ENCODE measurements at regions not wholly inside any gene's neighbourhood (a gene's known extent, or its start where the extent isn't known, plus 50 kb on each side); places are given as distances from the start of the nearest gene placed in this dataset.

- Histone ChIP-seq H3K9me3 (ENCODE audit: insufficient read depth, low read depth, low read length) (no peaks in the 10 kb centered on the region), H3K4me3 (ENCODE audit: low read length) (no peak overlapping the region), H3K9ac (ENCODE audit: low read depth, low read length) (no peak overlapping the region), H3K27ac (ENCODE audit: low read depth, low read length) (no peak overlapping the region), H3K36me3 (ENCODE audit: insufficient read depth, low read length) (no peaks in the 10 kb centered on the region), H3K27me3 (ENCODE audit: insufficient read depth, low read length) (no peaks in the 10 kb centered on the region), H3K4me1 (ENCODE audit: insufficient read depth, low read length) (peaks cover 30% of the 10 kb centered on the region)
- WGBS: 95% methylated on average over 3 of the region's 3 CpGs
Measured at GRCh38 chr7:130937830-130938229, 203.8 kb upstream of the KLF14 start.

DNA sequence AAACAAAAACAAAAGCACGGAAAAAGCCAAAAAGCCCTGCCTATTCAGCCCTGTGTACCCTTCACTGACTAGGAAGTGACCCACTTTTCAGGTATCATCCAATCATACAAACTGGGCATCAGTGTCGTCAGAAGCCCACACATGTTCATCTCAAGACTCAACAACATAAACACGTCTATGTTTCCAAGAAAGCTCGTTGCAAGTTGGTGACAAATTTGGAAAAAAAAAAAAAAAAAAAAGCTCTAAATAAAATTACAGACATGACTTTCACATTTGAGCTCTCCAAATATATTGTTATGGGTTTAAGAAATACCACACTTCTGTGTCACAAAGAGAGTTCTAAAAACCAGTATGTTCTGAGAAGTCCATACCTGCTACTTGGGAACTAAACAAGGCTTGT lies 204.7 kb upstream of the KLF14 start:
- 74% methylated on average over 4 of the region's 4 CpGs for WGBS
- Histone ChIP-seq H3K4me1 (ENCODE audit: insufficient read depth, low read length) (peaks cover 38% of the 10 kb centered on the region), H3K4me3 (ENCODE audit: low read length) (no peak overlapping the region), H3K9ac (ENCODE audit: low read depth, low read length) (no peak overlapping the region), H3K27ac (ENCODE audit: low read depth, low read length) (no peak overlapping the region), H3K27me3 (ENCODE audit: insufficient read depth, low read length) (no peaks in the 10 kb centered on the region), H3K9me3 (ENCODE audit: insufficient read depth, low read depth, low read length) (no peaks in the 10 kb centered on the region), H3K36me3 (ENCODE audit: insufficient read depth, low read length) (no peaks in the 10 kb centered on the region)

DNA sequence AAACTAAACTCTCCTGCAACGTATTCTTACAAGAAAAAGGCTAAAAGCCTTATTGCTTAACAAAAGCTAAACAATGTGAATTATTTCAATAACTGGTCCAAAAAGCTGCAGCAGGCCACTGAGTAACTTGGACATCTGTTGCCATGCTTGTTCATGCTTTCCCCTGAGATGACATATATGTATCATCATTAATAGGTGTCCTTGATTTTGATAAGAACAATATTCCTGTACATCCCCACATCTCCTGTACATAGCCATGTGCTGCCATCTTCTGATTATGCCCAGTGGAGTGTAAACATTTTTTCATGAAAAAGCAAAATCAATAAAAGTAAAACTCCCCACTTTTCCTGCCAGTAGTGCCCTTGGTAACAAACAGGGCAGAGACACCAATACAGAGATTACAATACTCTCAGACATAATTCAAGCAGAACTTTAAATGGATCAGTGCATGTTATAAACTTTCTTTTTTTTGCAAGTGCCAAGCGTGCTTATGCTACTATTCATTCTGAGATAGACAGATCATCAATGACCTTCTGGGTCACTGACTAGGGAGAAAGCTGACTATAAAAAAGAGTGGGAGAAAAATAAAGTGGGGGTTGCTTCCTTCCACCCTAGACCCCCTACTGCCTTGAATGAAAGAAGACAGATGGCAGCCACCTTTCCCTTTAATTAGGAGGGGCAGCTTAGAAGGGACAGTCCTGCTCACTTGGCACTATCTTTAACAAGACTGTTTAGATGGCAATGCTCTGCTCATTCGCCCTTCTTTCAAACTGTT lies 205.5 kb upstream of the KLF14 start:
- Histone ChIP-seq H3K36me3 (ENCODE audit: insufficient read depth, low read length) (no peaks in the 10 kb centered on the region), H3K27ac (ENCODE audit: low read depth, low read length) (no peak overlapping the region), H3K4me3 (ENCODE audit: low read length) (no peak overlapping the region), H3K9ac (ENCODE audit: low read depth, low read length) (no peak overlapping the region), H3K4me1 (ENCODE audit: insufficient read depth, low read length) (peaks cover 38% of the 10 kb centered on the region), H3K9me3 (ENCODE audit: insufficient read depth, low read depth, low read length) (no peaks in the 10 kb centered on the region), H3K27me3 (ENCODE audit: insufficient read depth, low read length) (no peaks in the 10 kb centered on the region)
- 81% methylated on average over 3 of the region's 3 CpGs for WGBS

DNA sequence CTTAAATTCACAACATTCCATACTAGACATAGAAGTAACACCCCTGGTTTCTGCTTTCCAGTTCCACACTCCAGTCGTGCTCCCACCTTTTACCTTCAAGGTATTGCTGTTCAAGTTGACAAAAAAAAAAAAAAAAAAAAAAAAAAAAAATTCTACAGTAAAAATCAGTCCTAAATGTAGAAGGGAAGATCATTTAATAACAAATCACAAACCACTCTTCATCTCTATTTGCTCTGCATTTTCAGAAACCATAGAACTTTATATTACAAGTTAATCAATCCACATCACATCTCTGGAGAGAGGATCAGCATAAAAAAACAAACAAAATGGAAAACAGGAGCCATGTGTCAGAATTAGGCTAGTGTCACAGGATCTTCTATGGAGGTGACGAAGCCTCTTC lies 206.3 kb upstream of the KLF14 start:
- no peaks in the 10 kb centered on the region for H3K36me3 ChIP-seq (ENCODE audit: insufficient read depth, low read length)

GRCh38 chr7:130940907-130941306 lies 206.9 kb upstream of the KLF14 start:
- 78% methylated on average over 6 of the region's 7 CpGs for WGBS
- H3K4me3 ChIP-seq (ENCODE audit: low read length): no peak overlapping the region
- H3K36me3 ChIP-seq (ENCODE audit: insufficient read depth, low read length): no peaks in the 10 kb centered on the region
- no peak overlapping the region for H3K9ac ChIP-seq (ENCODE audit: low read depth, low read length)
- H3K27me3 ChIP-seq (ENCODE audit: insufficient read depth, low read length): no peaks in the 10 kb centered on the region
- peaks cover 38% of the 10 kb centered on the region for H3K4me1 ChIP-seq (ENCODE audit: insufficient read depth, low read length)
- H3K9me3 ChIP-seq (ENCODE audit: insufficient read depth, low read depth, low read length): no peaks in the 10 kb centered on the region
- no peak overlapping the region for H3K27ac ChIP-seq (ENCODE audit: low read depth, low read length)

More for the DNA sequence above, 206.3 kb upstream of the KLF14 start:
- H3K27ac ChIP-seq (ENCODE audit: low read depth, low read length): no peak overlapping the region
- H3K4me1 ChIP-seq (ENCODE audit: insufficient read depth, low read length): peaks cover 38% of the 10 kb centered on the region
- WGBS: 75% methylated on average over 2 of the region's 2 CpGs
- no peaks in the 10 kb centered on the region for H3K9me3 ChIP-seq (ENCODE audit: insufficient read depth, low read depth, low read length)
- no peak overlapping the region for H3K4me3 ChIP-seq (ENCODE audit: low read length)
- H3K9ac ChIP-seq (ENCODE audit: low read depth, low read length): no peak overlapping the region
- H3K27me3 ChIP-seq (ENCODE audit: insufficient read depth, low read length): no peaks in the 10 kb centered on the region

DNA sequence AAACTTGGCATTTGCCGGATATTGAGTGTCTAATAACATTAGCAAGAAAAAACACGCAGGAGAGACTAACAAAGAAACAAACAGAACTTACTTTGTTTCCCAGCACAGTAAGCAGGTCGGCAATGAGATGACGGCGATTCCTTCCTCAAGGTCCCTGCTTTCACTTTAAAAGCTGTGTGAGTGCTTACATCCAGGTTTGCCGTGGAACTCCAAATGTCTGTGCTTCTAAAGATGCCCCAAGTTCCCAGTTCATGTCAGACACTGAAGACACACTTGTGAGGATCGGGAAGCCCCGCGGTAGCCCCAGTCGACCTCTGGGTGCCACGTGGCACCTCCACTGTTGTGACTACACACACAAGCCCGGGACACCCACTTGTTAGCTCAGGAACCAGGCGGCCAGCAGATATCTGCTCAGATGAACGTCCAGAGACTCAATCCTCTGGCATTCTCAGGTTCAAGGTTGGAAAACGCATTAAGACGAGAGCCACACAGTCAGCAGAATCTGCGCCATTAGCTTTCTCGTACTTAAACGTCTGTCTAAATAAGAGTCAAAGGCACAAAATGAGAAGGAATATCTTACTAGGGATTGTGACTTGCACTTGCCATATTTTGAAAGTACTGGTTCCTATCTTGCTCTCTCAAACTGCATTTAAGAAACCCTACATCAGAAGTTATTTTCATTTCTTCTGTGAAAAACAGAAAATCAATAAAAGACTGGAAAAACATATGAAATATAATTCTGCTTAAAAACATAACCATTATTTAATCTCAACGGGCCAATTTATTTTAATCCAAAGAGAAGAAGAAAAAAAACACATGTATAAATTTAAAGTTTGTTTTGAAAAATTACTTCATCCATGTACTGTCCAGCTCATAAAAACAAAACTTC lies 207.6 kb upstream of the KLF14 start:
- H3K9ac ChIP-seq (ENCODE audit: low read depth, low read length): no peak overlapping the region
- no peak overlapping the region for H3K4me3 ChIP-seq (ENCODE audit: low read length)
- H3K36me3 ChIP-seq (ENCODE audit: insufficient read depth, low read length): no peaks in the 10 kb centered on the region
- H3K9me3 ChIP-seq (ENCODE audit: insufficient read depth, low read depth, low read length): no peaks in the 10 kb centered on the region
- H3K4me1 ChIP-seq (ENCODE audit: insufficient read depth, low read length): peaks cover 38% of the 10 kb centered on the region
- H3K27ac ChIP-seq (ENCODE audit: low read depth, low read length): no peak overlapping the region
- 90% methylated on average over 19 of the region's 20 CpGs for WGBS
- H3K27me3 ChIP-seq (ENCODE audit: insufficient read depth, low read length): no peaks in the 10 kb centered on the region

DNA sequence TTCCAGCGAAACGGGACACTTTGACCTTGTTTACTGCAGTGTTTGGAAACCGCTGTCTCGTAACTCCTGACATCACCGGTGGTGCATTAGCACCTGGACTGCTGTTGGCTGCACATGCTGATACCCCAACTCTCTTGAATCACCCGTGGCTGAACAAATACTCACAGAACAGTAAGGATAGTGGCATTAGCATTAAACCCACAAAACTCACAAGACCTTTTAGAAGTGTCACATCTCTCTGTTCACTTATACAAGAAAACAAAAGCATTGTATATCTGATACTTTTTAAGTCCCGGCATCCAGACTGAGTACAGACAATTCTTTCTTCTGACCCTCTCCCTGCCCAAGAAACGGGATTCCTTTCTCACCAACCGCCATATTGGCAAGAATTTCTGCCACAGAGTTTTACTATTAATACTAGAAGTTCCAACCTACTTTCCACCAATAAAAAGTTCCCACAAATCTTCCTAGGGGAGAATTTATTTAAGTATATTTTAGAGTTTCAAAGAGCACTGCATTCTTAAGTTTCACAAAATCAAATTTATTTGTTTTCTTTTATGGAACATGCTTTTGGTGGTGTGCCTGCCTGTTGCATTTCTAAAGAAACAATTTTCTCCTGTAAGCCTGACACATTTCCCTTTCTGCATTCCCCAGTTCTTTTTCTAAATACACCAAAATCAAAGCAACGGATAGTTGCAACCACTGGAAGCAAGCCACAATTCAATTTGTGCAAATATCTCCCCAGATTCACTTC lies 208.4 kb upstream of the KLF14 start:
- no peaks in the 10 kb centered on the region for H3K9me3 ChIP-seq (ENCODE audit: insufficient read depth, low read depth, low read length)
- no peaks in the 10 kb centered on the region for H3K27me3 ChIP-seq (ENCODE audit: insufficient read depth, low read length)
- no peak overlapping the region for H3K9ac ChIP-seq (ENCODE audit: low read depth, low read length)
- H3K4me3 ChIP-seq (ENCODE audit: low read length): no peak overlapping the region
- H3K36me3 ChIP-seq (ENCODE audit: insufficient read depth, low read length): no peaks in the 10 kb centered on the region
- H3K27ac ChIP-seq (ENCODE audit: low read depth, low read length): no peak overlapping the region
- 91% methylated on average over 10 of the region's 10 CpGs for WGBS
- peaks cover 38% of the 10 kb centered on the region for H3K4me1 ChIP-seq (ENCODE audit: insufficient read depth, low read length)

- Histone ChIP-seq H3K4me1 (ENCODE audit: insufficient read depth, low read length) (peaks cover 38% of the 10 kb centered on the region), H3K27me3 (ENCODE audit: insufficient read depth, low read length) (no peaks in the 10 kb centered on the region), H3K36me3 (ENCODE audit: insufficient read depth, low read length) (no peaks in the 10 kb centered on the region), H3K4me3 (ENCODE audit: low read length) (no peak overlapping the region), H3K27ac (ENCODE audit: low read depth, low read length) (no peak overlapping the region), H3K9ac (ENCODE audit: low read depth, low read length) (no peak overlapping the region), H3K9me3 (ENCODE audit: insufficient read depth, low read depth, low read length) (no peaks in the 10 kb centered on the region)
- 84% methylated on average over 6 of the region's 9 CpGs for WGBS
Measured at GRCh38 chr7:130943336-130943901, 209.4 kb upstream of the KLF14 start.

- no peaks in the 10 kb centered on the region for H3K27me3 ChIP-seq (ENCODE audit: insufficient read depth, low read length)
- H3K9me3 ChIP-seq (ENCODE audit: insufficient read depth, low read depth, low read length): no peaks in the 10 kb centered on the region
- H3K4me1 ChIP-seq (ENCODE audit: insufficient read depth, low read length): peaks cover 37% of the 10 kb centered on the region
- H3K9ac ChIP-seq (ENCODE audit: low read depth, low read length): no peak overlapping the region
- WGBS: 100% methylated on average over 1 of the region's 3 CpGs
- H3K4me3 ChIP-seq (ENCODE audit: low read length): no peak overlapping the region
- H3K27ac ChIP-seq (ENCODE audit: low read depth, low read length): no peak overlapping the region
- H3K36me3 ChIP-seq (ENCODE audit: insufficient read depth, low read length): no peaks in the 10 kb centered on the region
Measured at GRCh38 chr7:130943981-130944380, 210.0 kb upstream of the KLF14 start.

GRCh38 chr7:130944997-130945396 lies 211.0 kb upstream of the KLF14 start:
- no peak overlapping the region for H3K27ac ChIP-seq (ENCODE audit: low read depth, low read length)
- H3K27me3 ChIP-seq (ENCODE audit: insufficient read depth, low read length): no peaks in the 10 kb centered on the region
- no peaks in the 10 kb centered on the region for H3K36me3 ChIP-seq (ENCODE audit: insufficient read depth, low read length)
- peaks cover 27% of the 10 kb centered on the region for H3K4me1 ChIP-seq (ENCODE audit: insufficient read depth, low read length)
- WGBS: 83% methylated on average over 1 of the region's 1 CpG
- H3K9me3 ChIP-seq (ENCODE audit: insufficient read depth, low read depth, low read length): no peaks in the 10 kb centered on the region
- no peak overlapping the region for H3K4me3 ChIP-seq (ENCODE audit: low read length)
- no peak overlapping the region for H3K9ac ChIP-seq (ENCODE audit: low read depth, low read length)

All from HUES64 (cell line).